GM13977 (cell line): ENCODE measurements at regions not wholly inside any gene's neighbourhood (a gene's known extent, or its start where the extent isn't known, plus 50 kb on each side); places are given as distances from the start of the nearest gene placed in this dataset.

Experiments used
- DNase-seq: peaks from one replicate; pipeline ENCODE4 v3.0.0; 2012; ENCODE audit warnings: low spot score
- CTCF ChIP-seq: IDR thresholded peaks from 2 replicates; pipeline ENCODE4 v1.5.1; 2012; ENCODE audit warnings: mild to moderate bottlenecking, control low read depth; ENCODE audit not compliant: insufficient read depth; ENCODE audit errors: extremely low read depth, missing control alignments
- in situ Hi-C: fragments of 300-500 bp; cut with MboI; formaldehyde crosslinking; loops from one replicate; pipeline ENCODE4 v1.12.0; 2022; ENCODE audit warnings: low sequenced_read_pairs, low pct_unique_long_range_greater_than_20kb, mixed read lengths, inconsistent platforms; ENCODE audit not compliant: unreplicated experiment

GRCh38 chr11:127675581-127675980, 675.0 kb upstream of the KIRREL3 start:
- DNase-seq: no peak
- TF ChIP-seq CTCF: no peak
- in situ Hi-C loops: no loop called here

- no peak for DNase-seq
- in situ Hi-C loops: no loop called here
Observed at GRCh38 chr11:127674754-127675153, 674.2 kb upstream of the KIRREL3 start.

GRCh38 chr11:127670374-127671119, 670.0 kb upstream of the KIRREL3 start:
- no peak for DNase-seq
- in situ Hi-C loops: no loop called here
- TF ChIP-seq CTCF: no peak

More at GRCh38 chr11:127674754-127675153, 674.2 kb upstream of the KIRREL3 start:
- no peak for TF ChIP-seq CTCF

GRCh38 chr11:127656116-127656836, 655.7 kb upstream of the KIRREL3 start:
- no peak for DNase-seq
- in situ Hi-C loops: no loop called here
- no peak for TF ChIP-seq CTCF

GRCh38 chr11:127653076-127653475, 652.5 kb upstream of the KIRREL3 start:
- no peak for TF ChIP-seq CTCF
- no peak for DNase-seq
- in situ Hi-C loops: no loop called here

- TF ChIP-seq CTCF: no peak
- no peak for DNase-seq
- in situ Hi-C loops: no loop called here
Observed at GRCh38 chr11:127651888-127652221, 651.3 kb upstream of the KIRREL3 start.
